HCT116 (cell line): ENCODE measurements at regions not wholly inside any gene's neighbourhood (a gene's known extent, or its start where the extent isn't known, plus 50 kb on each side); places are given as distances from the start of the nearest gene placed in this dataset.

ENCODE experiments used
- ELF1 ChIP-seq: IDR thresholded peaks from 2 replicates; pipeline ENCODE4 v1.6.1; 2012; ENCODE audit warnings: low read depth, borderline replicate concordance
- EZH2 ChIP-seq: fragments of 200-600 bp; sonication (generic); IDR thresholded peaks from 2 replicates; pipeline ENCODE4 v1.6.1; 2017; ENCODE audit warnings: antibody characterized with exemption, mixed run types
- EZH2phosphoT487 ChIP-seq: fragments of 200-600 bp; IDR thresholded peaks from 2 replicates; pipeline ENCODE4 v1.6.1; 2018; ENCODE audit warnings: antibody characterized with exemption, borderline replicate concordance
- FOSL1 ChIP-seq: IDR thresholded peaks from 2 replicates; pipeline ENCODE4 v1.6.1; 2012; ENCODE audit warnings: low read depth
- POLR2A ChIP-seq: IDR thresholded peaks from 2 replicates; pipeline ENCODE4 v1.7.0; 2011; ENCODE audit warnings: borderline replicate concordance; ENCODE audit not compliant: insufficient read depth, insufficient read length; ENCODE audit errors: extremely low read depth
- RAD21 ChIP-seq: IDR thresholded peaks from 2 replicates; pipeline ENCODE4 v1.6.1; 2012; ENCODE audit warnings: low read depth, mild to moderate bottlenecking
- SRF ChIP-seq: IDR thresholded peaks from 2 replicates; pipeline ENCODE4 v1.6.1; 2012; ENCODE audit warnings: low read depth
- ZFX ChIP-seq: fragments of 450-650 bp; IDR thresholded peaks from 2 replicates; pipeline ENCODE4 v1.6.1; 2017
- TF ChIP-seq, protein P1 (sequence below), 3 experiments: fragments of 200-600 bp in 1 of 3; sonication (generic) in 1 of 3; IDR thresholded peaks in 2 of 3; conservative IDR thresholded peaks in 1 of 3; 2 replicates each; pipeline ENCODE4 v1.5.1; 2012 to 2017; ENCODE audit warnings: low read depth in 2 of 3, low read length in 2 of 3, antibody characterized with exemption in 1 of 3, borderline replicate concordance in 1 of 3, control low read depth in 1 of 3, mild to moderate bottlenecking in 1 of 3, mixed read lengths in 1 of 3, mixed run types in 1 of 3, moderate library complexity in 1 of 3; ENCODE audit not compliant: insufficient read depth in 1 of 3
- TF ChIP-seq, protein P2 (sequence below): IDR thresholded peaks from 2 replicates; pipeline ENCODE4 v1.6.1; 2012; ENCODE audit warnings: low read depth
- TF ChIP-seq, protein P3 (sequence below): IDR thresholded peaks from 2 replicates; pipeline ENCODE4 v1.6.1; 2011; ENCODE audit warnings: mild to moderate bottlenecking, low read length, moderate library complexity; ENCODE audit not compliant: insufficient replicate concordance; ENCODE audit errors: extremely low read depth

DNA sequence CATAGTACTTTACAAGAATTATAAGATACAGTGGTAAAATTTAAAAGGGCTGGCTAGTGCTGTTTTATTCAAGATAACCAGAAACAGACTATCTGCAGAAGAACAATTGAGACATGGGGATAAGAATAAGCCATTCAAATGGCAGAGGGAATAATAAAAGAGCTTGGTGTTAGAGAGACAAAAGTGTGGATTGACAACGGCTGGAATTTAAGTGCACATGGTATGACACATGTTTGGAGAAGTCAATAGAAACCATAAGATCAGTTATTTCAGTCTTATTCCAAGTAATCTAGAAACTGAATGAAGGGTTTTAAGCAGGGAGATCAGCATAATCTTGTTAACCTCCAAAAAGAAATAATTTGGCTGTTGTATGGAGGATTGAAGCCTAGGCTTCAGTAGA lies 1205.5 kb upstream of the CITED2 start:
- no peak for TF ChIP-seq POLR2A
- TF ChIP-seq, protein P1, sequence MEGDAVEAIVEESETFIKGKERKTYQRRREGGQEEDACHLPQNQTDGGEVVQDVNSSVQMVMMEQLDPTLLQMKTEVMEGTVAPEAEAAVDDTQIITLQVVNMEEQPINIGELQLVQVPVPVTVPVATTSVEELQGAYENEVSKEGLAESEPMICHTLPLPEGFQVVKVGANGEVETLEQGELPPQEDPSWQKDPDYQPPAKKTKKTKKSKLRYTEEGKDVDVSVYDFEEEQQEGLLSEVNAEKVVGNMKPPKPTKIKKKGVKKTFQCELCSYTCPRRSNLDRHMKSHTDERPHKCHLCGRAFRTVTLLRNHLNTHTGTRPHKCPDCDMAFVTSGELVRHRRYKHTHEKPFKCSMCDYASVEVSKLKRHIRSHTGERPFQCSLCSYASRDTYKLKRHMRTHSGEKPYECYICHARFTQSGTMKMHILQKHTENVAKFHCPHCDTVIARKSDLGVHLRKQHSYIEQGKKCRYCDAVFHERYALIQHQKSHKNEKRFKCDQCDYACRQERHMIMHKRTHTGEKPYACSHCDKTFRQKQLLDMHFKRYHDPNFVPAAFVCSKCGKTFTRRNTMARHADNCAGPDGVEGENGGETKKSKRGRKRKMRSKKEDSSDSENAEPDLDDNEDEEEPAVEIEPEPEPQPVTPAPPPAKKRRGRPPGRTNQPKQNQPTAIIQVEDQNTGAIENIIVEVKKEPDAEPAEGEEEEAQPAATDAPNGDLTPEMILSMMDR (IDR thresholded peaks at IDR 0.05 in 2 of 3, conservative IDR thresholded peaks at IDR 0.05 in 1 of 3; ENCODE audit: borderline replicate concordance in 1 of 3, insufficient read depth in 1 of 3, low read depth in 2 of 3, low read length in 2 of 3): no peak
- TF ChIP-seq SRF: no peak
- TF ChIP-seq EZH2: no peak
- TF ChIP-seq RAD21: no peak
- TF ChIP-seq ELF1: no peak
- TF ChIP-seq FOSL1: no peak
- TF ChIP-seq, protein P2, sequence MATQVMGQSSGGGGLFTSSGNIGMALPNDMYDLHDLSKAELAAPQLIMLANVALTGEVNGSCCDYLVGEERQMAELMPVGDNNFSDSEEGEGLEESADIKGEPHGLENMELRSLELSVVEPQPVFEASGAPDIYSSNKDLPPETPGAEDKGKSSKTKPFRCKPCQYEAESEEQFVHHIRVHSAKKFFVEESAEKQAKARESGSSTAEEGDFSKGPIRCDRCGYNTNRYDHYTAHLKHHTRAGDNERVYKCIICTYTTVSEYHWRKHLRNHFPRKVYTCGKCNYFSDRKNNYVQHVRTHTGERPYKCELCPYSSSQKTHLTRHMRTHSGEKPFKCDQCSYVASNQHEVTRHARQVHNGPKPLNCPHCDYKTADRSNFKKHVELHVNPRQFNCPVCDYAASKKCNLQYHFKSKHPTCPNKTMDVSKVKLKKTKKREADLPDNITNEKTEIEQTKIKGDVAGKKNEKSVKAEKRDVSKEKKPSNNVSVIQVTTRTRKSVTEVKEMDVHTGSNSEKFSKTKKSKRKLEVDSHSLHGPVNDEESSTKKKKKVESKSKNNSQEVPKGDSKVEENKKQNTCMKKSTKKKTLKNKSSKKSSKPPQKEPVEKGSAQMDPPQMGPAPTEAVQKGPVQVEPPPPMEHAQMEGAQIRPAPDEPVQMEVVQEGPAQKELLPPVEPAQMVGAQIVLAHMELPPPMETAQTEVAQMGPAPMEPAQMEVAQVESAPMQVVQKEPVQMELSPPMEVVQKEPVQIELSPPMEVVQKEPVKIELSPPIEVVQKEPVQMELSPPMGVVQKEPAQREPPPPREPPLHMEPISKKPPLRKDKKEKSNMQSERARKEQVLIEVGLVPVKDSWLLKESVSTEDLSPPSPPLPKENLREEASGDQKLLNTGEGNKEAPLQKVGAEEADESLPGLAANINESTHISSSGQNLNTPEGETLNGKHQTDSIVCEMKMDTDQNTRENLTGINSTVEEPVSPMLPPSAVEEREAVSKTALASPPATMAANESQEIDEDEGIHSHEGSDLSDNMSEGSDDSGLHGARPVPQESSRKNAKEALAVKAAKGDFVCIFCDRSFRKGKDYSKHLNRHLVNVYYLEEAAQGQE: no peak
- TF ChIP-seq ZFX: no peak
- TF ChIP-seq, protein P3, sequence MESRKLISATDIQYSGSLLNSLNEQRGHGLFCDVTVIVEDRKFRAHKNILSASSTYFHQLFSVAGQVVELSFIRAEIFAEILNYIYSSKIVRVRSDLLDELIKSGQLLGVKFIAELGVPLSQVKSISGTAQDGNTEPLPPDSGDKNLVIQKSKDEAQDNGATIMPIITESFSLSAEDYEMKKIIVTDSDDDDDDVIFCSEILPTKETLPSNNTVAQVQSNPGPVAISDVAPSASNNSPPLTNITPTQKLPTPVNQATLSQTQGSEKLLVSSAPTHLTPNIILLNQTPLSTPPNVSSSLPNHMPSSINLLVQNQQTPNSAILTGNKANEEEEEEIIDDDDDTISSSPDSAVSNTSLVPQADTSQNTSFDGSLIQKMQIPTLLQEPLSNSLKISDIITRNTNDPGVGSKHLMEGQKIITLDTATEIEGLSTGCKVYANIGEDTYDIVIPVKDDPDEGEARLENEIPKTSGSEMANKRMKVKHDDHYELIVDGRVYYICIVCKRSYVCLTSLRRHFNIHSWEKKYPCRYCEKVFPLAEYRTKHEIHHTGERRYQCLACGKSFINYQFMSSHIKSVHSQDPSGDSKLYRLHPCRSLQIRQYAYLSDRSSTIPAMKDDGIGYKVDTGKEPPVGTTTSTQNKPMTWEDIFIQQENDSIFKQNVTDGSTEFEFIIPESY: no peak
- TF ChIP-seq EZH2phosphoT487: no peak
